ENCODE measurements at regions not wholly inside any gene's neighbourhood (a gene's known extent, or its start where the extent isn't known, plus 50 kb on each side); places are given as distances from the start of the nearest gene placed in this dataset.

GRCh38 chr3:76570436-76571057 lies 469.4 kb upstream of the ROBO2 start:
- TF ChIP-seq, protein P1, sequence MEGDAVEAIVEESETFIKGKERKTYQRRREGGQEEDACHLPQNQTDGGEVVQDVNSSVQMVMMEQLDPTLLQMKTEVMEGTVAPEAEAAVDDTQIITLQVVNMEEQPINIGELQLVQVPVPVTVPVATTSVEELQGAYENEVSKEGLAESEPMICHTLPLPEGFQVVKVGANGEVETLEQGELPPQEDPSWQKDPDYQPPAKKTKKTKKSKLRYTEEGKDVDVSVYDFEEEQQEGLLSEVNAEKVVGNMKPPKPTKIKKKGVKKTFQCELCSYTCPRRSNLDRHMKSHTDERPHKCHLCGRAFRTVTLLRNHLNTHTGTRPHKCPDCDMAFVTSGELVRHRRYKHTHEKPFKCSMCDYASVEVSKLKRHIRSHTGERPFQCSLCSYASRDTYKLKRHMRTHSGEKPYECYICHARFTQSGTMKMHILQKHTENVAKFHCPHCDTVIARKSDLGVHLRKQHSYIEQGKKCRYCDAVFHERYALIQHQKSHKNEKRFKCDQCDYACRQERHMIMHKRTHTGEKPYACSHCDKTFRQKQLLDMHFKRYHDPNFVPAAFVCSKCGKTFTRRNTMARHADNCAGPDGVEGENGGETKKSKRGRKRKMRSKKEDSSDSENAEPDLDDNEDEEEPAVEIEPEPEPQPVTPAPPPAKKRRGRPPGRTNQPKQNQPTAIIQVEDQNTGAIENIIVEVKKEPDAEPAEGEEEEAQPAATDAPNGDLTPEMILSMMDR (conservative IDR thresholded peaks at IDR 0.05; ENCODE audit: low read depth, low read length), result peak; percentile 89
- TF ChIP-seq EZH2 (IDR thresholded peaks at IDR 0.05; ENCODE audit: low read length, unreplicated experiment), result no peak
- TF ChIP-seq EZH2phosphoT487 (IDR thresholded peaks at IDR 0.05; ENCODE audit: borderline replicate concordance, low read length), result no peak
